GM12865 (cell line): ENCODE measurements at regions not wholly inside any gene's neighbourhood (a gene's known extent, or its start where the extent isn't known, plus 50 kb on each side); places are given as distances from the start of the nearest gene placed in this dataset.

Source experiments
- DNase-seq: peaks from one replicate; pipeline ENCODE4 v3.0.0; 2010; ENCODE audit warnings: low read depth
- H3K4me3 ChIP-seq: 2 replicates; pipeline ENCODE4 v1.5.1; 2011; ENCODE audit warnings: mild to moderate bottlenecking, low read depth, low read length, control low read depth
- TF ChIP-seq, protein P1 (sequence below): IDR thresholded peaks from 2 replicates; pipeline ENCODE4 v1.5.1; 2011; ENCODE audit warnings: low read length, control low read depth, low read depth, inconsistent platforms; ENCODE audit not compliant: insufficient read depth; ENCODE audit errors: missing control alignments

- TF ChIP-seq, protein P1, sequence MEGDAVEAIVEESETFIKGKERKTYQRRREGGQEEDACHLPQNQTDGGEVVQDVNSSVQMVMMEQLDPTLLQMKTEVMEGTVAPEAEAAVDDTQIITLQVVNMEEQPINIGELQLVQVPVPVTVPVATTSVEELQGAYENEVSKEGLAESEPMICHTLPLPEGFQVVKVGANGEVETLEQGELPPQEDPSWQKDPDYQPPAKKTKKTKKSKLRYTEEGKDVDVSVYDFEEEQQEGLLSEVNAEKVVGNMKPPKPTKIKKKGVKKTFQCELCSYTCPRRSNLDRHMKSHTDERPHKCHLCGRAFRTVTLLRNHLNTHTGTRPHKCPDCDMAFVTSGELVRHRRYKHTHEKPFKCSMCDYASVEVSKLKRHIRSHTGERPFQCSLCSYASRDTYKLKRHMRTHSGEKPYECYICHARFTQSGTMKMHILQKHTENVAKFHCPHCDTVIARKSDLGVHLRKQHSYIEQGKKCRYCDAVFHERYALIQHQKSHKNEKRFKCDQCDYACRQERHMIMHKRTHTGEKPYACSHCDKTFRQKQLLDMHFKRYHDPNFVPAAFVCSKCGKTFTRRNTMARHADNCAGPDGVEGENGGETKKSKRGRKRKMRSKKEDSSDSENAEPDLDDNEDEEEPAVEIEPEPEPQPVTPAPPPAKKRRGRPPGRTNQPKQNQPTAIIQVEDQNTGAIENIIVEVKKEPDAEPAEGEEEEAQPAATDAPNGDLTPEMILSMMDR, result no peak
- no peak for DNase-seq
- H3K4me3 ChIP-seq, result no peak overlapping the region
Observed at GRCh38 chr3:159625594-159625993, 363.0 kb upstream of the IL12A start.

GRCh38 chr3:159626598-159626997, 362.0 kb upstream of the IL12A start:
- no peak for DNase-seq
- no peak overlapping the region for H3K4me3 ChIP-seq
- TF ChIP-seq, protein P1, result no peak

GRCh38 chr3:159627229-159627628, 361.4 kb upstream of the IL12A start:
- TF ChIP-seq, protein P1, result no peak
- H3K4me3 ChIP-seq, result no peak overlapping the region
- no peak for DNase-seq

GRCh38 chr3:159627634-159628033, 361.0 kb upstream of the IL12A start:
- TF ChIP-seq, protein P1, result no peak
- no peak for DNase-seq
- H3K4me3 ChIP-seq, result no peak overlapping the region

GRCh38 chr3:159629329-159630084, 359.1 kb upstream of the IL12A start:
- H3K4me3 ChIP-seq, result no peak overlapping the region
- DNase-seq, result no peak
- TF ChIP-seq, protein P1, result no peak

- H3K4me3 ChIP-seq, result no peak overlapping the region
- no peak for DNase-seq
- TF ChIP-seq, protein P1, result no peak
Observed at GRCh38 chr3:159631226-159631625, 357.4 kb upstream of the IL12A start.

- TF ChIP-seq, protein P1, result no peak
- no peak for DNase-seq
Observed at GRCh38 chr3:159632128-159632527, 356.5 kb upstream of the IL12A start.

More at GRCh38 chr3:159632128-159632527, 356.5 kb upstream of the IL12A start:
- H3K4me3 ChIP-seq, result no peak overlapping the region
